ENCODE measurements at regions not wholly inside any gene's neighbourhood (a gene's known extent, or its start where the extent isn't known, plus 50 kb on each side); places are given as distances from the start of the nearest gene placed in this dataset.

DNA sequence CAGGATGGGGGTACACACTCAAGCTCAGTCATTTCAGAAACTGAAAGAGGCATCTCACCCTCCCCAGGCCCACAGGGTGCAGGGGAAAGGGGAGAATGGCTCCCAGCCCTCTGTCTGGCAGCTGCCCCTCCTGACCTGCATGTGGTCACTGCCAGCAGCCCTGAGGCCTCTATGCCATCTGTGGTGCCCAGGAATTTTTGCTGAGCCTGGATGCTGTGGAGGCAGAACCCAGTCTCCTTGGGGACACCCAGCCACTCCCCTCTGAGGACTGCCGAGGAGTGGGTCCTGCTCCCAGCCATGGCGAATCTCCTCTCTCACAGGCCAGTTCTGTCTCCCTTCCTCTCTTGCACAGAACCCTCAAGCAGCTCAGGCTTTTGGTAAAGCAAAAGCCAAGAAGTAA, 104.0 kb upstream of the ALDH1B1 start:
- TF ChIP-seq, protein P1, sequence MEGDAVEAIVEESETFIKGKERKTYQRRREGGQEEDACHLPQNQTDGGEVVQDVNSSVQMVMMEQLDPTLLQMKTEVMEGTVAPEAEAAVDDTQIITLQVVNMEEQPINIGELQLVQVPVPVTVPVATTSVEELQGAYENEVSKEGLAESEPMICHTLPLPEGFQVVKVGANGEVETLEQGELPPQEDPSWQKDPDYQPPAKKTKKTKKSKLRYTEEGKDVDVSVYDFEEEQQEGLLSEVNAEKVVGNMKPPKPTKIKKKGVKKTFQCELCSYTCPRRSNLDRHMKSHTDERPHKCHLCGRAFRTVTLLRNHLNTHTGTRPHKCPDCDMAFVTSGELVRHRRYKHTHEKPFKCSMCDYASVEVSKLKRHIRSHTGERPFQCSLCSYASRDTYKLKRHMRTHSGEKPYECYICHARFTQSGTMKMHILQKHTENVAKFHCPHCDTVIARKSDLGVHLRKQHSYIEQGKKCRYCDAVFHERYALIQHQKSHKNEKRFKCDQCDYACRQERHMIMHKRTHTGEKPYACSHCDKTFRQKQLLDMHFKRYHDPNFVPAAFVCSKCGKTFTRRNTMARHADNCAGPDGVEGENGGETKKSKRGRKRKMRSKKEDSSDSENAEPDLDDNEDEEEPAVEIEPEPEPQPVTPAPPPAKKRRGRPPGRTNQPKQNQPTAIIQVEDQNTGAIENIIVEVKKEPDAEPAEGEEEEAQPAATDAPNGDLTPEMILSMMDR (IDR thresholded peaks at IDR 0.05; ENCODE audit: borderline replicate concordance, extremely low read depth, low read length, poor library complexity, severe bottlenecking) = no peak
- TF ChIP-seq EZH2 (IDR thresholded peaks at IDR 0.05; ENCODE audit: borderline replicate concordance, low read depth, low read length, severe bottlenecking) = no peak

All from DND-41 (cell line).